Epithelial cell of esophagus (primary cell): ENCODE measurements at regions not wholly inside any gene's neighbourhood (a gene's known extent, or its start where the extent isn't known, plus 50 kb on each side); places are given as distances from the start of the nearest gene placed in this dataset.
A peak's percentile ranks its signal among the peaks of the same experiment; 100 is the strongest.

ENCODE experiments used
- DNase-seq: peaks from one replicate; pipeline ENCODE4 v3.0.0; 2010; ENCODE audit warnings: low read depth
- H3K4me3 ChIP-seq: 2 replicates; pipeline ENCODE4 v1.5.1; 2011; ENCODE audit warnings: mild to moderate bottlenecking, low read length, control low read depth
- CTCF ChIP-seq: IDR thresholded peaks from 2 replicates; pipeline ENCODE4 v1.5.1; 2011; ENCODE audit warnings: low read depth, mild to moderate bottlenecking, low read length, control low read depth, inconsistent platforms; ENCODE audit not compliant: insufficient read depth; ENCODE audit errors: missing control alignments

GRCh38 chr3:194281306-194281705 is 69.8 kb downstream of the CPN2 start:
- no peak overlapping the region for H3K4me3 ChIP-seq
- TF ChIP-seq CTCF, result no peak
- no peak for DNase-seq

GRCh38 chr3:194281766-194282165 is 69.4 kb downstream of the CPN2 start:
- no peak for TF ChIP-seq CTCF
- no peak for DNase-seq
- no peak overlapping the region for H3K4me3 ChIP-seq

- H3K4me3 ChIP-seq, result no peak overlapping the region
- TF ChIP-seq CTCF, result no peak
- no peak for DNase-seq
Observed at GRCh38 chr3:194282436-194283122, 68.5 kb downstream of the CPN2 start.

GRCh38 chr3:194283221-194284006 is 67.7 kb downstream of the CPN2 start:
- no peak overlapping the region for H3K4me3 ChIP-seq
- TF ChIP-seq CTCF, result no peak
- no peak for DNase-seq

- H3K4me3 ChIP-seq, result no peak overlapping the region
- TF ChIP-seq CTCF, result no peak
- DNase-seq, result no peak
Observed at GRCh38 chr3:194284351-194284750, 66.8 kb downstream of the CPN2 start.

- DNase-seq, result peak; percentile 68
- no peak overlapping the region for H3K4me3 ChIP-seq
- no peak for TF ChIP-seq CTCF
Observed at GRCh38 chr3:194285024-194285849, 65.9 kb downstream of the CPN2 start.
